ENCODE measurements at regions not wholly inside any gene's neighbourhood (a gene's known extent, or its start where the extent isn't known, plus 50 kb on each side); places are given as distances from the start of the nearest gene placed in this dataset.

- no peaks in the 10 kb centered on the region for H3K4me1 Mint-ChIP-seq
- H3K27ac Mint-ChIP-seq: no peak overlapping the region
- H3K9me3 Mint-ChIP-seq: no peaks in the 10 kb centered on the region
- H3K27me3 Mint-ChIP-seq: peaks cover 27% of the 10 kb centered on the region
- no peak for DNase-seq
- no peak overlapping the region for H3K4me3 Mint-ChIP-seq
- no peaks in the 10 kb centered on the region for H3K36me3 Mint-ChIP-seq
Measured at GRCh38 chr1:5812295-5812694, 179.9 kb downstream of the NPHP4 start.

- no peak for DNase-seq
- Mint-ChIP-seq H3K4me1 (no peaks in the 10 kb centered on the region), H3K27me3 (peaks cover 20% of the 10 kb centered on the region), H3K36me3 (no peaks in the 10 kb centered on the region), H3K27ac (no peak overlapping the region), H3K9me3 (no peaks in the 10 kb centered on the region), H3K4me3 (no peak overlapping the region)
Measured at GRCh38 chr1:5811419-5811818, 180.8 kb downstream of the NPHP4 start.

GRCh38 chr1:5810553-5811270 lies 181.5 kb downstream of the NPHP4 start:
- Mint-ChIP-seq H3K27ac (no peak overlapping the region), H3K9me3 (no peaks in the 10 kb centered on the region), H3K4me3 (no peak overlapping the region), H3K36me3 (no peaks in the 10 kb centered on the region), H3K4me1 (no peaks in the 10 kb centered on the region), H3K27me3 (peaks cover 14% of the 10 kb centered on the region)
- DNase-seq: no peak

- Mint-ChIP-seq H3K27me3 (peaks cover 10% of the 10 kb centered on the region), H3K4me3 (no peak overlapping the region), H3K36me3 (no peaks in the 10 kb centered on the region), H3K4me1 (no peaks in the 10 kb centered on the region), H3K27ac (no peak overlapping the region), H3K9me3 (no peaks in the 10 kb centered on the region)
- no peak for DNase-seq
Measured at GRCh38 chr1:5810131-5810530, 182.1 kb downstream of the NPHP4 start.

GRCh38 chr1:5809207-5809788 lies 182.9 kb downstream of the NPHP4 start:
- no peaks in the 10 kb centered on the region for H3K4me1 Mint-ChIP-seq
- H3K36me3 Mint-ChIP-seq: no peaks in the 10 kb centered on the region
- H3K27ac Mint-ChIP-seq: no peak overlapping the region
- no peak for DNase-seq
- H3K4me3 Mint-ChIP-seq: no peak overlapping the region
- peaks cover 7% of the 10 kb centered on the region for H3K27me3 Mint-ChIP-seq
- H3K9me3 Mint-ChIP-seq: no peaks in the 10 kb centered on the region

- no peaks in the 10 kb centered on the region for H3K9me3 Mint-ChIP-seq
- no peaks in the 10 kb centered on the region for H3K27me3 Mint-ChIP-seq
- no peaks in the 10 kb centered on the region for H3K36me3 Mint-ChIP-seq
- no peaks in the 10 kb centered on the region for H3K4me1 Mint-ChIP-seq
- no peak overlapping the region for H3K27ac Mint-ChIP-seq
- H3K4me3 Mint-ChIP-seq: no peak overlapping the region
- DNase-seq: no peak
Measured at GRCh38 chr1:5803851-5804250, 188.4 kb downstream of the NPHP4 start.

- no peaks in the 10 kb centered on the region for H3K27me3 Mint-ChIP-seq
- H3K4me1 Mint-ChIP-seq: no peaks in the 10 kb centered on the region
- H3K36me3 Mint-ChIP-seq: no peaks in the 10 kb centered on the region
- no peak overlapping the region for H3K4me3 Mint-ChIP-seq
- no peak for DNase-seq
- no peak overlapping the region for H3K27ac Mint-ChIP-seq
- no peaks in the 10 kb centered on the region for H3K9me3 Mint-ChIP-seq
Measured at GRCh38 chr1:5802606-5803005, 189.6 kb downstream of the NPHP4 start.

GRCh38 chr1:5798904-5799303 lies 193.3 kb downstream of the NPHP4 start:
- Mint-ChIP-seq H3K27ac (no peak overlapping the region), H3K36me3 (no peaks in the 10 kb centered on the region), H3K27me3 (no peaks in the 10 kb centered on the region), H3K4me1 (no peaks in the 10 kb centered on the region), H3K9me3 (no peaks in the 10 kb centered on the region), H3K4me3 (no peak overlapping the region)
- no peak for DNase-seq

- Mint-ChIP-seq H3K4me3 (no peak overlapping the region), H3K9me3 (no peaks in the 10 kb centered on the region), H3K27ac (no peak overlapping the region), H3K27me3 (no peaks in the 10 kb centered on the region), H3K4me1 (no peaks in the 10 kb centered on the region), H3K36me3 (no peaks in the 10 kb centered on the region)
- no peak for DNase-seq
Measured at GRCh38 chr1:5798151-5798730, 194.0 kb downstream of the NPHP4 start.

GRCh38 chr1:5796028-5796427 lies 196.2 kb downstream of the NPHP4 start:
- Mint-ChIP-seq H3K4me3 (no peak overlapping the region), H3K27me3 (peaks cover 3% of the 10 kb centered on the region), H3K9me3 (no peaks in the 10 kb centered on the region), H3K36me3 (no peaks in the 10 kb centered on the region), H3K4me1 (no peaks in the 10 kb centered on the region), H3K27ac (no peak overlapping the region)
- DNase-seq: no peak

- H3K27me3 Mint-ChIP-seq: peaks cover 8% of the 10 kb centered on the region
- H3K36me3 Mint-ChIP-seq: no peaks in the 10 kb centered on the region
- H3K9me3 Mint-ChIP-seq: peaks cover 4% of the 10 kb centered on the region
- DNase-seq: no peak
- no peak overlapping the region for H3K27ac Mint-ChIP-seq
- H3K4me3 Mint-ChIP-seq: no peak overlapping the region
- no peaks in the 10 kb centered on the region for H3K4me1 Mint-ChIP-seq
Measured at GRCh38 chr1:5794279-5794678, 197.9 kb downstream of the NPHP4 start.

- no peaks in the 10 kb centered on the region for H3K36me3 Mint-ChIP-seq
- H3K4me3 Mint-ChIP-seq: no peak overlapping the region
- DNase-seq: no peak
- no peaks in the 10 kb centered on the region for H3K4me1 Mint-ChIP-seq
- no peak overlapping the region for H3K27ac Mint-ChIP-seq
- peaks cover 5% of the 10 kb centered on the region for H3K9me3 Mint-ChIP-seq
- peaks cover 8% of the 10 kb centered on the region for H3K27me3 Mint-ChIP-seq
Measured at GRCh38 chr1:5793516-5793915, 198.7 kb downstream of the NPHP4 start.

GRCh38 chr1:5781079-5781478 lies 211.1 kb downstream of the NPHP4 start:
- Mint-ChIP-seq H3K36me3 (no peaks in the 10 kb centered on the region), H3K27ac (no peak overlapping the region), H3K4me1 (no peaks in the 10 kb centered on the region), H3K4me3 (no peak overlapping the region), H3K9me3 (no peaks in the 10 kb centered on the region), H3K27me3 (no peaks in the 10 kb centered on the region)
- no peak for DNase-seq

- no peak overlapping the region for H3K27ac Mint-ChIP-seq
- H3K36me3 Mint-ChIP-seq: no peaks in the 10 kb centered on the region
- no peak overlapping the region for H3K4me3 Mint-ChIP-seq
- DNase-seq: no peak
- H3K9me3 Mint-ChIP-seq: no peaks in the 10 kb centered on the region
- no peaks in the 10 kb centered on the region for H3K27me3 Mint-ChIP-seq
- H3K4me1 Mint-ChIP-seq: no peaks in the 10 kb centered on the region
Measured at GRCh38 chr1:5780324-5780716, 211.9 kb downstream of the NPHP4 start.

- no peaks in the 10 kb centered on the region for H3K36me3 Mint-ChIP-seq
- H3K9me3 Mint-ChIP-seq: no peaks in the 10 kb centered on the region
- H3K27ac Mint-ChIP-seq: no peak overlapping the region
- no peak overlapping the region for H3K4me3 Mint-ChIP-seq
- H3K4me1 Mint-ChIP-seq: no peaks in the 10 kb centered on the region
- DNase-seq: no peak
- H3K27me3 Mint-ChIP-seq: no peaks in the 10 kb centered on the region
Measured at GRCh38 chr1:5779608-5780323, 212.5 kb downstream of the NPHP4 start.
